ENCODE measurements at regions not wholly inside any gene's neighbourhood (a gene's known extent, or its start where the extent isn't known, plus 50 kb on each side); places are given as distances from the start of the nearest gene placed in this dataset.

DNA sequence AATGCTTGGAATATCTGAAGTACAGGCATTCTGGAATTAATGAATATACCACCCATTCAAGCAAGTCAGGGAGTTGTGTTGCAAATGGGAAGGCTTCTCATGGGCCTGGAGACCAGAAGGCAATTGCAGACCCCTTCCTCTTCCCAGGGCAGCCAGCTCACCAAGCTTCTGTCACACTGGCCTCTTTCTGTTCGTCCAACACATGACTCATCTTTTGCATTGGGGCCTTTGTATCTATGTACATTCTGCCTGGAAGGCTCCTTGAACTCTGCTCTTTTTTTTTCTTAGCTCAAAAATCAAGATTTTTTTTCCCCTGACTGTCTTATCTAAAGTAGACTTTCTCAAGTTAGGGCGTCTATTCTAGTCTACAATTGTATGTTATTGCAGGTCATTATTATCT is 132.9 kb upstream of the MYLIP start:
- no TSS peak for BruUV-seq (replicated peaks)
- no peak overlapping the region for H3K27ac ChIP-seq (ENCODE audit: low read depth, low read length, poor library complexity, severe bottlenecking)
- ChIA-PET POLR2A (interaction anchor here (0.6 kb wide), 1 partner anchor 300 kb away, joined by 4 read pairs; no protein-coding TSS in a partner anchor), CTCF (ENCODE audit: unreplicated experiment) (no interaction called here)
- intact Hi-C loops (cut with micrococcal nuclease; ENCODE audit: unreplicated experiment): no loop called here
- H3K4me2 ChIP-seq (ENCODE audit: low read length): no peak overlapping the region
- no peaks in the 10 kb centered on the region for H3K9me3 ChIP-seq (ENCODE audit: low read length)
- no peaks in the 10 kb centered on the region for H3K36me3 ChIP-seq (ENCODE audit: insufficient read depth, low read length)
- no peak for DNase-seq (ENCODE audit: low spot score)
- no peaks in the 10 kb centered on the region for H3K9me2 ChIP-seq (ENCODE audit: insufficient read depth, low read length)
- H3K4me3 ChIP-seq (ENCODE audit: low read depth, low read length, poor library complexity, severe bottlenecking): no peak overlapping the region
- H3K79me2 ChIP-seq (ENCODE audit: insufficient read depth, low read depth, low read length): no peaks in the 10 kb centered on the region
- H4K20me1 ChIP-seq (ENCODE audit: insufficient read depth, low read length): no peaks in the 10 kb centered on the region
- no peaks in the 10 kb centered on the region for H3K4me1 ChIP-seq (ENCODE audit: insufficient read depth, low read length, poor library complexity, severe bottlenecking)
- no peak overlapping the region for H2AFZ ChIP-seq (ENCODE audit: low read length)
- TF ChIP-seq, protein P1, sequence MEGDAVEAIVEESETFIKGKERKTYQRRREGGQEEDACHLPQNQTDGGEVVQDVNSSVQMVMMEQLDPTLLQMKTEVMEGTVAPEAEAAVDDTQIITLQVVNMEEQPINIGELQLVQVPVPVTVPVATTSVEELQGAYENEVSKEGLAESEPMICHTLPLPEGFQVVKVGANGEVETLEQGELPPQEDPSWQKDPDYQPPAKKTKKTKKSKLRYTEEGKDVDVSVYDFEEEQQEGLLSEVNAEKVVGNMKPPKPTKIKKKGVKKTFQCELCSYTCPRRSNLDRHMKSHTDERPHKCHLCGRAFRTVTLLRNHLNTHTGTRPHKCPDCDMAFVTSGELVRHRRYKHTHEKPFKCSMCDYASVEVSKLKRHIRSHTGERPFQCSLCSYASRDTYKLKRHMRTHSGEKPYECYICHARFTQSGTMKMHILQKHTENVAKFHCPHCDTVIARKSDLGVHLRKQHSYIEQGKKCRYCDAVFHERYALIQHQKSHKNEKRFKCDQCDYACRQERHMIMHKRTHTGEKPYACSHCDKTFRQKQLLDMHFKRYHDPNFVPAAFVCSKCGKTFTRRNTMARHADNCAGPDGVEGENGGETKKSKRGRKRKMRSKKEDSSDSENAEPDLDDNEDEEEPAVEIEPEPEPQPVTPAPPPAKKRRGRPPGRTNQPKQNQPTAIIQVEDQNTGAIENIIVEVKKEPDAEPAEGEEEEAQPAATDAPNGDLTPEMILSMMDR (conservative IDR thresholded peaks at IDR 0.05; ENCODE audit: low read length): no peak
- TF ChIP-seq EZH2phosphoT487 (IDR thresholded peaks at IDR 0.05; ENCODE audit: borderline replicate concordance, low read depth, low read length): no peak

DNA sequence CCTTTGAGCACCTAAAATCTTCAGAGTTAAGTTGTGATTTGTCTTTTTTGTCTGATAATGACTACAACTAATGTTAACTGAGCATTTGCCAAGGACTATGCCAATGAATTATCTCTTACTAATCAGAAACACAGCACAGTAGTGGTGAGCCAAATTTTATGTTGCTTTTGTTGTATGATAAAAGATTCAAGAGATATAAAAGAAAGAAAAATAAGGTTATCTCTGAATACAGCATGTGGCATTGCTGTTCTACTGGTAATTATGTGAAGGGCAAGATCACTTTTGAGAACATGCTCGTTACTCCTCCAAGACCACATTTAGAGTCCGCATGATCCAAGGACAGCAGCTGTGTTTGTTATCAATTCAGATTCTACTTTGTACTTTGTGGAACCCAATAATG is 133.4 kb upstream of the MYLIP start:
- no TSS peak for BruUV-seq (replicated peaks)
- intact Hi-C loops (cut with micrococcal nuclease; ENCODE audit: unreplicated experiment): no loop called here
- H3K4me3 ChIP-seq (ENCODE audit: low read depth, low read length, poor library complexity, severe bottlenecking): no peak overlapping the region
- no peak for DNase-seq (ENCODE audit: low spot score)
- H3K4me2 ChIP-seq (ENCODE audit: low read length): no peak overlapping the region
- no peaks in the 10 kb centered on the region for H3K4me1 ChIP-seq (ENCODE audit: insufficient read depth, low read length, poor library complexity, severe bottlenecking)
- H3K27ac ChIP-seq (ENCODE audit: low read depth, low read length, poor library complexity, severe bottlenecking): no peak overlapping the region
- H3K9me2 ChIP-seq (ENCODE audit: insufficient read depth, low read length): no peaks in the 10 kb centered on the region
- ChIA-PET POLR2A (interaction anchor here (0.6 to 0.9 kb wide), 2 partner anchors 25 to 300 kb away, joined by 3 to 4 read pairs; no protein-coding TSS in a partner anchor), CTCF (ENCODE audit: unreplicated experiment) (no interaction called here)
- H3K79me2 ChIP-seq (ENCODE audit: insufficient read depth, low read depth, low read length): no peaks in the 10 kb centered on the region
- no peak for TF ChIP-seq EZH2phosphoT487 (IDR thresholded peaks at IDR 0.05; ENCODE audit: borderline replicate concordance, low read depth, low read length)
- TF ChIP-seq, protein P1 (conservative IDR thresholded peaks at IDR 0.05; ENCODE audit: low read length): no peak
- no peaks in the 10 kb centered on the region for H3K9me3 ChIP-seq (ENCODE audit: low read length)
- H2AFZ ChIP-seq (ENCODE audit: low read length): no peak overlapping the region
- H4K20me1 ChIP-seq (ENCODE audit: insufficient read depth, low read length): no peaks in the 10 kb centered on the region
- H3K36me3 ChIP-seq (ENCODE audit: insufficient read depth, low read length): no peaks in the 10 kb centered on the region

DNA sequence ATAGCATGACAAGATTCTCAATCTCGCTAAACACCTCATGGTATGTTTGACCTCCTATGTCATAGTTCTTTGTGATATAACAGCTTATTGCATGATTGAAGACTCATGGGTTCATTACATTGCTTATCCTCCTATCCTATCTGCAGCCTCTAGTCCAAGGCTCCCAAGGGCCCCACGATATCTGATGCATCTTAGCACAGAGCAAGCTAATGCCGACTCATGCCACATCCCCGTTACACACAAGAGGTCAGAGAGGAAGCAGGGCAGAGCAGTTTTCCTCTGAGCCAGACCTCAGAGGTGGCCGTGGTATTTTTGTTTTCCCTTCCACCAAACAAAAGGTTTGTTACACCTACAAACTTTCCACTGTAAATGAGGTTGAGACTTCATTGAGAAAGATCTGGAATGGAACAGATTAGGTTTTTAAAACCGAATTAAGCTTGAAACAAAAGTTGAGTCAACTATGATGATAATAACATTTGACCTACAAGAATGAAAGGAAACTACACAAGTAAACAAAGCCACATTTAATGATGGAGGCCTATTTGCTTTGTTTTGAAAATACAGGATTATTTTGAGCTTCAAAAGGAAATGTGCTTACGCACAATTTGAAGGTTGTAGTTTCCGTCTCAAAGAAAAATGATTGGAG is 133.9 kb upstream of the MYLIP start:
- H3K4me3 ChIP-seq (ENCODE audit: low read depth, low read length, poor library complexity, severe bottlenecking): no peak overlapping the region
- H2AFZ ChIP-seq (ENCODE audit: low read length): no peak overlapping the region
- no peak overlapping the region for H3K27ac ChIP-seq (ENCODE audit: low read depth, low read length, poor library complexity, severe bottlenecking)
- CTCF ChIA-PET (ENCODE audit: unreplicated experiment): no interaction called here
- no peaks in the 10 kb centered on the region for H3K9me3 ChIP-seq (ENCODE audit: low read length)
- intact Hi-C loops (cut with micrococcal nuclease; ENCODE audit: unreplicated experiment): no loop called here
- no peak for DNase-seq (ENCODE audit: low spot score)
- TF ChIP-seq, protein P1 (conservative IDR thresholded peaks at IDR 0.05; ENCODE audit: low read length): no peak
- TF ChIP-seq EZH2phosphoT487 (IDR thresholded peaks at IDR 0.05; ENCODE audit: borderline replicate concordance, low read depth, low read length): no peak
- no peaks in the 10 kb centered on the region for H4K20me1 ChIP-seq (ENCODE audit: insufficient read depth, low read length)
- H3K79me2 ChIP-seq (ENCODE audit: insufficient read depth, low read depth, low read length): no peaks in the 10 kb centered on the region
- H3K9me2 ChIP-seq (ENCODE audit: insufficient read depth, low read length): no peaks in the 10 kb centered on the region
- H3K4me1 ChIP-seq (ENCODE audit: insufficient read depth, low read length, poor library complexity, severe bottlenecking): no peaks in the 10 kb centered on the region
- H3K4me2 ChIP-seq (ENCODE audit: low read length): no peak overlapping the region
- POLR2A ChIA-PET: interaction anchor here (0.9 kb wide), 1 partner anchor 25 kb away, joined by 3 read pairs; no protein-coding TSS in a partner anchor
- H3K36me3 ChIP-seq (ENCODE audit: insufficient read depth, low read length): no peaks in the 10 kb centered on the region
- BruUV-seq (replicated peaks): no TSS peak

Data from OCI-LY7 (cell line).